ENCODE measurements at regions not wholly inside any gene's neighbourhood (a gene's known extent, or its start where the extent isn't known, plus 50 kb on each side); places are given as distances from the start of the nearest gene placed in this dataset.

DNA sequence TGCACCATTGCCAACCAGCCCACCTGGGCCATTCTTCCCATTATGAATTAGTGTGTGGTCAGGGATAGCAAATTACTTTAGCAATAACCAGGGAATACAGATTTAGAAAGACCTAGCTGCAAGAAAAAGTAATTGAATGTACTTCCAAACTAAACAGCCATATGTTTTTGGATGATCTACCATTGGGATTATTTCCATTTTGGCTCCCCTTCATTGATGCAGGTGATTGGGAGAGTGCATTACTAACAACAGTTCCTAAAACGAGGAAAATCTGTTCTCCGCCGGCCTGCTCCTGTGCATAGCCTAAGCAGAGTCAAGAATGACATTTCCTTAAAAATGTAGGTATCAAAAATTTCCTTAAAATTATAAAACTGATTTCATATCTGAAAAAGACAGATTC lies 58.5 kb downstream of the MAIP1 start:
- TF ChIP-seq EZH2 (IDR thresholded peaks at IDR 0.05) = no peak
- TF ChIP-seq, protein P1, sequence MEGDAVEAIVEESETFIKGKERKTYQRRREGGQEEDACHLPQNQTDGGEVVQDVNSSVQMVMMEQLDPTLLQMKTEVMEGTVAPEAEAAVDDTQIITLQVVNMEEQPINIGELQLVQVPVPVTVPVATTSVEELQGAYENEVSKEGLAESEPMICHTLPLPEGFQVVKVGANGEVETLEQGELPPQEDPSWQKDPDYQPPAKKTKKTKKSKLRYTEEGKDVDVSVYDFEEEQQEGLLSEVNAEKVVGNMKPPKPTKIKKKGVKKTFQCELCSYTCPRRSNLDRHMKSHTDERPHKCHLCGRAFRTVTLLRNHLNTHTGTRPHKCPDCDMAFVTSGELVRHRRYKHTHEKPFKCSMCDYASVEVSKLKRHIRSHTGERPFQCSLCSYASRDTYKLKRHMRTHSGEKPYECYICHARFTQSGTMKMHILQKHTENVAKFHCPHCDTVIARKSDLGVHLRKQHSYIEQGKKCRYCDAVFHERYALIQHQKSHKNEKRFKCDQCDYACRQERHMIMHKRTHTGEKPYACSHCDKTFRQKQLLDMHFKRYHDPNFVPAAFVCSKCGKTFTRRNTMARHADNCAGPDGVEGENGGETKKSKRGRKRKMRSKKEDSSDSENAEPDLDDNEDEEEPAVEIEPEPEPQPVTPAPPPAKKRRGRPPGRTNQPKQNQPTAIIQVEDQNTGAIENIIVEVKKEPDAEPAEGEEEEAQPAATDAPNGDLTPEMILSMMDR (IDR thresholded peaks at IDR 0.05) = no peak
